ENCODE measurements at regions not wholly inside any gene's neighbourhood (a gene's known extent, or its start where the extent isn't known, plus 50 kb on each side); places are given as distances from the start of the nearest gene placed in this dataset.
A peak's percentile ranks its signal among the peaks of the same experiment; 100 is the strongest.

- peak overlapping the region; percentile 99 for H3K14ac ChIP-seq (replicated peaks; ENCODE audit: low read depth, low read length)
- BruUV-seq (replicated peaks), result no TSS peak
- no peak for TF ChIP-seq NFE2L2 (IDR thresholded peaks at IDR 0.05; ENCODE audit: low read depth, low read length)
- POLR2A ChIA-PET (ENCODE audit: unreplicated experiment), result no interaction called here
- peak overlapping the region; percentile 64; the same call in 1 of the 2 replicates for H3K23ac ChIP-seq (ENCODE audit: low read depth, low read length)
- peak overlapping the region; percentile 100 for H3K4ac ChIP-seq (ENCODE audit: low read depth, low read length)
- H4K5ac ChIP-seq (ENCODE audit: low read depth, low read length), result peak overlapping the region; percentile 86
- H2BK120ac ChIP-seq (ENCODE audit: low read depth, low read length), result peak overlapping the region; percentile 99
- H4K91ac ChIP-seq (ENCODE audit: insufficient read depth, low read depth, low read length), result peak overlapping the region; percentile 98
- H3K9me1 ChIP-seq (ENCODE audit: insufficient read depth, low read length), result peaks cover 24% of the 10 kb centered on the region
- no peak overlapping the region for H3K56ac ChIP-seq (ENCODE audit: extremely low read depth, insufficient read depth, low read length)
- peak overlapping the region; percentile 12 for H2AK9ac ChIP-seq (replicated peaks; ENCODE audit: low read depth, low read length, poor library complexity)
- peak overlapping the region; percentile 91 for H2BK15ac ChIP-seq (ENCODE audit: low read depth, low read length)
- peak overlapping the region; percentile 97 for H2AK5ac ChIP-seq (ENCODE audit: low read depth, low read length)
- intact Hi-C loops (cut with micrococcal nuclease), result loop anchor here (5.0 kb wide), 2 partner anchors 106 to 176 kb away; partner anchors contain the start of gene ERRFI1
- DNase-seq, result no peak
- 100% methylated on average over 1 of the region's 10 CpGs; no CpG with 5 or more reads in 1 of the 2 experiments for WGBS, 2 experiments (ENCODE audit: extremely low coverage in 2 of 2, insufficient read length in 1 of 2)
- peak overlapping the region; percentile 92 for H3K18ac ChIP-seq (ENCODE audit: low read depth, low read length)
- peak overlapping the region; percentile 97 for H3K27ac ChIP-seq (ENCODE audit: insufficient read depth, low read length)
- in situ Hi-C loops (cut with MboI; ENCODE audit: low sequenced_read_pairs), result no loop called here
- peaks cover 31% of the 10 kb centered on the region for H3K4me1 ChIP-seq (ENCODE audit: control insufficient read depth, insufficient read depth, low read length)
- H3K79me1 ChIP-seq (ENCODE audit: low read depth in 1 of 2, low read length in 2 of 2), result peaks cover 0 to 10% of the 10 kb centered on the region in 2 experiments; a peak in 2 of 4 replicates
- H3K9ac ChIP-seq (ENCODE audit: low read depth, low read length), result no peak overlapping the region
- no peaks in the 10 kb centered on the region for H4K20me1 ChIP-seq (ENCODE audit: insufficient read depth, low read length)
- no peaks in the 10 kb centered on the region for H3K27me3 ChIP-seq (ENCODE audit: control insufficient read depth, insufficient read depth, low read length)
- H2BK5ac ChIP-seq (ENCODE audit: low read depth, low read length, poor library complexity, severe bottlenecking), result peak overlapping the region; percentile 97
- H2AFZ ChIP-seq (replicated peaks; ENCODE audit: low read length, poor library complexity), result peak overlapping the region; percentile 53
- H3K4me2 ChIP-seq (ENCODE audit: low read depth, low read length), result no peak overlapping the region
- no peaks in the 10 kb centered on the region for H3K36me3 ChIP-seq (ENCODE audit: control insufficient read depth, insufficient read depth, low read length)
- peak overlapping the region; percentile 92 to 96 for H4K8ac ChIP-seq (ENCODE audit: low read depth in 2 of 2, low read length in 2 of 2)
- dilution Hi-C loops (cut with HindIII; ENCODE audit: low sequenced_read_pairs, unreplicated experiment), result no loop called here
- CTCF ChIA-PET, result interaction anchor here (0.6 kb wide), 1 partner anchor 66 kb away, joined by 4 read pairs; no protein-coding TSS in a partner anchor
- peak overlapping the region; percentile 98 for H2BK20ac ChIP-seq (ENCODE audit: low read depth, low read length)
- no peak for ATAC-seq (ENCODE audit: low read depth)
- H3K4me3 ChIP-seq (ENCODE audit: insufficient read depth, low read depth, low read length), result no peak overlapping the region
- H3K9me3 ChIP-seq (ENCODE audit: control insufficient read depth, insufficient read depth, low read length), result no peaks in the 10 kb centered on the region
Observed at GRCh38 chr1:8203551-8203950, 114.4 kb upstream of the SLC45A1 start.
